IMR-90 (cell line): ENCODE measurements at regions not wholly inside any gene's neighbourhood (a gene's known extent, or its start where the extent isn't known, plus 50 kb on each side); places are given as distances from the start of the nearest gene placed in this dataset.
A peak's percentile ranks its signal among the peaks of the same experiment; 100 is the strongest.

Experiments used
- ATAC-seq: fragments of 200-7000 bp; cut with Tn5 transposase; 2 replicates; pipeline ENCODE4 v1.9.1; 2020; ENCODE audit warnings: low read depth, mild to moderate bottlenecking, moderate library complexity
- BruUV-seq: library from RNA; stranded (reverse); fragments of 400-500 nt; replicated peaks from 2 replicates; lab custom pipeline; 2021; lab: Mats Ljungman, UMichigan
- CTCF ChIA-PET: fragments of 300-600 bp; formaldehyde crosslinking; extraction: SDS; loops from one replicate; lab custom pipeline; 2021; ENCODE audit warnings: antibody characterized with exemption; lab: Yijun Ruan, JAX
- POLR2A ChIA-PET: fragments of 300-600 bp; sonication (Branson Sonifier 250); formaldehyde crosslinking; loops from one replicate; lab custom pipeline; 2022; ENCODE audit warnings: antibody characterized with exemption; ENCODE audit not compliant: unreplicated experiment; lab: Charles Lee
- DNase-seq: peaks from one replicate; pipeline ENCODE4 v3.0.0; 2013
- H2AFZ ChIP-seq: replicated peaks from 2 replicates; pipeline ENCODE3; 2013; ENCODE audit warnings: low read length, mild to moderate bottlenecking; ENCODE audit not compliant: poor library complexity
- H2AK5ac ChIP-seq: 2 replicates; pipeline ENCODE4 v1.6.1; 2013; ENCODE audit warnings: low read depth, low read length, inconsistent platforms
- H2AK9ac ChIP-seq: replicated peaks from 2 replicates; pipeline ENCODE3; 2013; ENCODE audit warnings: mild to moderate bottlenecking, low read depth, low read length, moderate library complexity; ENCODE audit not compliant: poor library complexity
- H2BK120ac ChIP-seq: 2 replicates; pipeline ENCODE4 v1.6.1; 2013; ENCODE audit warnings: low read depth, low read length, inconsistent platforms
- H2BK15ac ChIP-seq: 3 replicates; pipeline ENCODE4 v1.6.1; 2013; ENCODE audit warnings: low read depth, low read length, inconsistent platforms
- H2BK20ac ChIP-seq: 2 replicates; pipeline ENCODE4 v1.6.1; 2013; ENCODE audit warnings: low read depth, mild to moderate bottlenecking, inconsistent platforms, low read length, moderate library complexity
- H2BK5ac ChIP-seq: 2 replicates; pipeline ENCODE4 v1.6.1; 2013; ENCODE audit warnings: mild to moderate bottlenecking, low read depth, low read length, inconsistent platforms; ENCODE audit not compliant: poor library complexity, severe bottlenecking
- H3K14ac ChIP-seq: replicated peaks from 2 replicates; pipeline ENCODE4 v1.6.1; 2013; ENCODE audit warnings: low read depth, low read length, inconsistent platforms
- H3K18ac ChIP-seq: 2 replicates; pipeline ENCODE4 v1.6.1; 2013; ENCODE audit warnings: low read depth, low read length, control low read depth
- H3K23ac ChIP-seq: 2 replicates; pipeline ENCODE4 v1.6.1; 2013; ENCODE audit warnings: low read depth, low read length, inconsistent platforms
- H3K27ac ChIP-seq: 2 replicates; pipeline ENCODE4 v1.5.1; 2013; ENCODE audit warnings: mild to moderate bottlenecking, control low read depth, low read length; ENCODE audit not compliant: insufficient read depth
- H3K27me3 ChIP-seq: 2 replicates; pipeline ENCODE4 v1.6.1; 2013; ENCODE audit warnings: low read length; ENCODE audit not compliant: control insufficient read depth, insufficient read depth
- H3K36me3 ChIP-seq: 2 replicates; pipeline ENCODE4 v1.6.1; 2013; ENCODE audit warnings: low read length, mixed read lengths; ENCODE audit not compliant: control insufficient read depth, insufficient read depth
- H3K4ac ChIP-seq: 2 replicates; pipeline ENCODE4 v1.6.1; 2013; ENCODE audit warnings: low read depth, low read length, inconsistent platforms
- H3K4me1 ChIP-seq: 2 replicates; pipeline ENCODE4 v1.6.1; 2013; ENCODE audit warnings: low read length, mixed read lengths; ENCODE audit not compliant: control insufficient read depth, insufficient read depth
- H3K4me2 ChIP-seq: 2 replicates; pipeline ENCODE4 v1.6.1; 2013; ENCODE audit warnings: low read depth, mild to moderate bottlenecking, control low read depth, low read length, moderate library complexity
- H3K4me3 ChIP-seq: 2 replicates; pipeline ENCODE4 v1.5.1; 2013; ENCODE audit warnings: low read depth, mild to moderate bottlenecking, control low read depth, low read length, moderate library complexity; ENCODE audit not compliant: insufficient read depth
- H3K56ac ChIP-seq: 2 replicates; pipeline ENCODE4 v1.6.1; 2013; ENCODE audit warnings: low read length, inconsistent platforms; ENCODE audit not compliant: insufficient read depth; ENCODE audit errors: extremely low read depth
- H3K79me1 ChIP-seq, 2 experiments: 2 replicates each; pipeline ENCODE4 v1.6.1; 2013; ENCODE audit warnings: low read length in 2 of 2, inconsistent platforms in 1 of 2, low read depth in 1 of 2
- H3K9ac ChIP-seq: 2 replicates; pipeline ENCODE4 v1.6.1; 2013; ENCODE audit warnings: low read depth, low read length, control low read depth
- H3K9me1 ChIP-seq: 2 replicates; pipeline ENCODE4 v1.6.1; 2013; ENCODE audit warnings: low read length, inconsistent platforms; ENCODE audit not compliant: insufficient read depth
- H3K9me3 ChIP-seq: 2 replicates; pipeline ENCODE4 v1.6.1; 2013; ENCODE audit warnings: low read length; ENCODE audit not compliant: control insufficient read depth, insufficient read depth
- H4K20me1 ChIP-seq: 2 replicates; pipeline ENCODE4 v1.6.1; 2013; ENCODE audit warnings: low read length, inconsistent platforms; ENCODE audit not compliant: insufficient read depth
- H4K5ac ChIP-seq: 2 replicates; pipeline ENCODE4 v1.6.1; 2013; ENCODE audit warnings: mild to moderate bottlenecking, low read depth, low read length, control low read depth
- H4K8ac ChIP-seq, 2 experiments: 2 replicates each; pipeline ENCODE4 v1.6.1; 2013; ENCODE audit warnings: low read depth in 2 of 2, low read length in 2 of 2, control low read depth in 1 of 2, inconsistent platforms in 1 of 2
- H4K91ac ChIP-seq: 2 replicates; pipeline ENCODE4 v1.6.1; 2013; ENCODE audit warnings: low read depth, low read length, inconsistent platforms; ENCODE audit not compliant: insufficient read depth
- BHLHE40 ChIP-seq: fragments of 150-350 bp; IDR thresholded peaks from 2 replicates; pipeline ENCODE4 v1.6.1; 2016; ENCODE audit warnings: mild to moderate bottlenecking, low read depth, low read length
- CEBPB ChIP-seq: IDR thresholded peaks from 2 replicates; pipeline ENCODE4 v1.6.1; 2012; ENCODE audit warnings: low read depth, low read length, improper control_type of control experiment
- CHD1 ChIP-seq: IDR thresholded peaks from 2 replicates; pipeline ENCODE4 v1.6.1; 2012; ENCODE audit warnings: low read depth, low read length, improper control_type of control experiment
- ELK1 ChIP-seq: fragments of 150-350 bp; IDR thresholded peaks from 2 replicates; pipeline ENCODE4 v1.6.1; 2016; ENCODE audit warnings: low read depth, mild to moderate bottlenecking, low read length, moderate library complexity, borderline replicate concordance
- FOS ChIP-seq: fragments of 150-350 bp; IDR thresholded peaks from 2 replicates; pipeline ENCODE4 v1.6.1; 2016; ENCODE audit warnings: low read depth, low read length
- MAFK ChIP-seq: IDR thresholded peaks from 2 replicates; pipeline ENCODE4 v1.6.1; 2012; ENCODE audit warnings: low read depth, low read length, improper control_type of control experiment
- MAZ ChIP-seq: IDR thresholded peaks from 2 replicates; pipeline ENCODE4 v1.6.1; 2012; ENCODE audit warnings: low read depth, mild to moderate bottlenecking, low read length, improper control_type of control experiment, moderate library complexity, borderline replicate concordance
- MXI1 ChIP-seq: IDR thresholded peaks from 2 replicates; pipeline ENCODE4 v1.6.1; 2012; ENCODE audit warnings: low read depth, mild to moderate bottlenecking, low read length, moderate library complexity, borderline replicate concordance
- NFE2L2 ChIP-seq: fragments of 150-350 bp; IDR thresholded peaks from 2 replicates; pipeline ENCODE4 v1.6.1; 2016; ENCODE audit warnings: low read depth, mild to moderate bottlenecking, low read length
- POLR2A ChIP-seq: IDR thresholded peaks from 2 replicates; pipeline ENCODE4 v1.6.1; 2012; ENCODE audit warnings: mild to moderate bottlenecking, low read depth, low read length
- RAD21 ChIP-seq: IDR thresholded peaks from 2 replicates; pipeline ENCODE4 v1.6.1; 2012; ENCODE audit warnings: low read length, improper control_type of control experiment
- RCOR1 ChIP-seq: IDR thresholded peaks from 2 replicates; pipeline ENCODE4 v1.6.1; 2012; ENCODE audit warnings: mild to moderate bottlenecking, low read length, improper control_type of control experiment; ENCODE audit not compliant: insufficient replicate concordance
- RFX5 ChIP-seq: IDR thresholded peaks from 2 replicates; pipeline ENCODE4 v1.8.0; 2012; ENCODE audit warnings: low read depth, mild to moderate bottlenecking, low read length, moderate library complexity
- SMC3 ChIP-seq: fragments of 150-350 bp; IDR thresholded peaks from 2 replicates; pipeline ENCODE4 v1.6.1; 2016; ENCODE audit warnings: low read depth, mild to moderate bottlenecking, antibody characterized with exemption, low read length, moderate library complexity
- USF2 ChIP-seq: fragments of 150-350 bp; IDR thresholded peaks from 2 replicates; pipeline ENCODE4 v1.6.1; 2017; ENCODE audit warnings: mild to moderate bottlenecking, antibody characterized with exemption, low read length, low read depth
- WGBS, 2 experiments: methylation state at CpG; one replicate each; pipeline versions ENCODE4 v1.1.5 to v1.1.7; 2013; ENCODE audit warnings: missing lambda C conversion rate in 2 of 2; ENCODE audit not compliant: insufficient read length in 1 of 2; ENCODE audit errors: extremely low coverage in 2 of 2; 5-methylcytosine and 5-hydroxymethylcytosine counted together
- dilution Hi-C: fragments of 300-500 bp; cut with HindIII; formaldehyde crosslinking; loops from one replicate; pipeline ENCODE4 v1.14.3; 2018; ENCODE audit warnings: low sequenced_read_pairs; ENCODE audit not compliant: unreplicated experiment
- in situ Hi-C: fragments of 300-500 bp; cut with MboI; formaldehyde crosslinking; loops from 3 replicates; pipeline ENCODE4 v1.14.3; 2019; ENCODE audit warnings: low sequenced_read_pairs, inconsistent platforms, mixed read lengths
- intact Hi-C: fragments of 100-400 bp; cut with micrococcal nuclease; formaldehyde crosslinking; loops from 2 replicates; pipeline ENCODE4 v1.10.0; 2022
- TF ChIP-seq, protein P1 (sequence below): conservative IDR thresholded peaks from 2 replicates; pipeline ENCODE4 v1.5.1; 2012; ENCODE audit warnings: mild to moderate bottlenecking, low read depth, low read length, improper control_type of control experiment

DNA sequence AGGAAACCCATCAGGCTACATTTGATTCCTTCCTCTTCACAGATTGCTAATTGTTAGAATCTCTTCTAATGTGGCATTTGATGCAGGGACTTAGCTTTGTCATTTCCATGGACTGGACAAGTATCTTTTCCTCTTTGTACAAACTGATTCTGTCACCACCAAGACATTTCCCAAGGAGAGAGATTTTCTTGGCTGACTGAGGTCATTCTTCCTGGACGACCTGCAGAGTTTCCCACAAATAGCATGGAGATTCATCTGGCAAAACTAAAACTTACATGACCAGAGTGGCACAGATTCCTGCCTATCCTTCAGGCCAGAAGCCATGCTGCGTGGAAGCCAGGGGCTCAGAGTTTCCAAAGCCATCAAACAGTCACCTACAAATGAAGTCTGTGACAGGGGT lies 269.2 kb upstream of the LRTM1 start:
- Histone ChIP-seq H3K4ac (peak overlapping the region; percentile 76), H3K23ac (no peak overlapping the region), H3K79me1 (peaks cover 0 to 18% of the 10 kb centered on the region in 2 experiments; a peak in 2 of 4 replicates), H3K18ac (peak overlapping the region; percentile 34; the same call in 1 of the 2 replicates), H2BK20ac (peak overlapping the region; percentile 95), H3K9ac (no peak overlapping the region), H3K27ac (peak overlapping the region; percentile 3; the same call in 1 of the 2 replicates), H2BK15ac (peak overlapping the region; percentile 84), H4K5ac (peak overlapping the region; percentile 6; the same call in 1 of the 2 replicates), H2BK120ac (peak overlapping the region; percentile 98), H3K4me2 (no peak overlapping the region), H3K9me1 (peaks cover 20% of the 10 kb centered on the region), H3K27me3 (no peaks in the 10 kb centered on the region), H3K4me1 (peaks cover 18% of the 10 kb centered on the region), H2AK5ac (peak overlapping the region; percentile 62), H2AFZ (no peak overlapping the region), H2BK5ac (peak overlapping the region; percentile 63), H3K9me3 (no peaks in the 10 kb centered on the region), H3K4me3 (no peak overlapping the region), H4K20me1 (no peaks in the 10 kb centered on the region), H3K56ac (no peak overlapping the region), H4K8ac (peak overlapping the region; percentile 14 to 91; a peak in 3 of 4 replicates), H4K91ac (peak overlapping the region; percentile 86), H3K36me3 (no peaks in the 10 kb centered on the region), H2AK9ac (no peak overlapping the region), H3K14ac (peak overlapping the region; percentile 31)
- in situ Hi-C loops, result no loop called here
- TF ChIP-seq MAZ (no peak), USF2 (no peak), POLR2A (no peak), RFX5 (no peak), MAFK (no peak), ELK1 (no peak), SMC3 (no peak), FOS (no peak), RCOR1 (no peak), NFE2L2 (no peak), CHD1 (no peak), RAD21 (no peak), CEBPB (no peak), MXI1 (no peak), BHLHE40 (no peak)
- TF ChIP-seq, protein P1, sequence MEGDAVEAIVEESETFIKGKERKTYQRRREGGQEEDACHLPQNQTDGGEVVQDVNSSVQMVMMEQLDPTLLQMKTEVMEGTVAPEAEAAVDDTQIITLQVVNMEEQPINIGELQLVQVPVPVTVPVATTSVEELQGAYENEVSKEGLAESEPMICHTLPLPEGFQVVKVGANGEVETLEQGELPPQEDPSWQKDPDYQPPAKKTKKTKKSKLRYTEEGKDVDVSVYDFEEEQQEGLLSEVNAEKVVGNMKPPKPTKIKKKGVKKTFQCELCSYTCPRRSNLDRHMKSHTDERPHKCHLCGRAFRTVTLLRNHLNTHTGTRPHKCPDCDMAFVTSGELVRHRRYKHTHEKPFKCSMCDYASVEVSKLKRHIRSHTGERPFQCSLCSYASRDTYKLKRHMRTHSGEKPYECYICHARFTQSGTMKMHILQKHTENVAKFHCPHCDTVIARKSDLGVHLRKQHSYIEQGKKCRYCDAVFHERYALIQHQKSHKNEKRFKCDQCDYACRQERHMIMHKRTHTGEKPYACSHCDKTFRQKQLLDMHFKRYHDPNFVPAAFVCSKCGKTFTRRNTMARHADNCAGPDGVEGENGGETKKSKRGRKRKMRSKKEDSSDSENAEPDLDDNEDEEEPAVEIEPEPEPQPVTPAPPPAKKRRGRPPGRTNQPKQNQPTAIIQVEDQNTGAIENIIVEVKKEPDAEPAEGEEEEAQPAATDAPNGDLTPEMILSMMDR, result no peak
- ChIA-PET POLR2A (no interaction called here), CTCF (no interaction called here)
- dilution Hi-C loops, result no loop called here
- no peak for DNase-seq
- intact Hi-C loops, result loop anchor here (10.0 kb wide), 1 partner anchor 428 kb away; no protein-coding TSS in a partner anchor
- no TSS peak for BruUV-seq
- no peak for ATAC-seq
- no CpG with 5 or more reads among the region's 2 CpGs for WGBS, 2 experiments
